Panc1 (cell line): ENCODE measurements at regions not wholly inside any gene's neighbourhood (a gene's known extent, or its start where the extent isn't known, plus 50 kb on each side); places are given as distances from the start of the nearest gene placed in this dataset.
"Not testable (repeated sequence)": the region's sequence is repeated elsewhere in the genome, so short reads cannot be mapped to it uniquely, and the experiment has no call there.

Experiments used
- POLR2AphosphoS5 ChIP-seq: IDR thresholded peaks from 2 replicates; pipeline ENCODE4 v1.6.1; 2012; ENCODE audit warnings: mild to moderate bottlenecking, low read depth, low read length, moderate library complexity
- REST ChIP-seq, 2 experiments: IDR thresholded peaks; 2 replicates each; pipeline ENCODE4 v1.6.1; 2011 to 2012; ENCODE audit warnings: low read depth in 2 of 2, control low read depth in 1 of 2, low read length in 1 of 2, mild to moderate bottlenecking in 1 of 2, moderate library complexity in 1 of 2; ENCODE audit not compliant: insufficient read depth in 1 of 2
- SIN3A ChIP-seq: IDR thresholded peaks from 2 replicates; pipeline ENCODE4 v1.6.1; 2012; ENCODE audit warnings: low read depth, mild to moderate bottlenecking, low read length, moderate library complexity, borderline replicate concordance; ENCODE audit not compliant: insufficient read depth
- TCF7L2 ChIP-seq: IDR thresholded peaks from 2 replicates; pipeline ENCODE4 v1.6.1; 2011; ENCODE audit warnings: mild to moderate bottlenecking, low read depth, low read length, inconsistent platforms
- TF ChIP-seq, protein P1 (sequence below): fragments of 450-650 bp; IDR thresholded peaks from 2 replicates; pipeline ENCODE4 v1.5.1; 2017; ENCODE audit warnings: mild to moderate bottlenecking

GRCh38 chr1:14279891-14280290 is 318.6 kb upstream of the KAZN start:
- TF ChIP-seq, protein P1, sequence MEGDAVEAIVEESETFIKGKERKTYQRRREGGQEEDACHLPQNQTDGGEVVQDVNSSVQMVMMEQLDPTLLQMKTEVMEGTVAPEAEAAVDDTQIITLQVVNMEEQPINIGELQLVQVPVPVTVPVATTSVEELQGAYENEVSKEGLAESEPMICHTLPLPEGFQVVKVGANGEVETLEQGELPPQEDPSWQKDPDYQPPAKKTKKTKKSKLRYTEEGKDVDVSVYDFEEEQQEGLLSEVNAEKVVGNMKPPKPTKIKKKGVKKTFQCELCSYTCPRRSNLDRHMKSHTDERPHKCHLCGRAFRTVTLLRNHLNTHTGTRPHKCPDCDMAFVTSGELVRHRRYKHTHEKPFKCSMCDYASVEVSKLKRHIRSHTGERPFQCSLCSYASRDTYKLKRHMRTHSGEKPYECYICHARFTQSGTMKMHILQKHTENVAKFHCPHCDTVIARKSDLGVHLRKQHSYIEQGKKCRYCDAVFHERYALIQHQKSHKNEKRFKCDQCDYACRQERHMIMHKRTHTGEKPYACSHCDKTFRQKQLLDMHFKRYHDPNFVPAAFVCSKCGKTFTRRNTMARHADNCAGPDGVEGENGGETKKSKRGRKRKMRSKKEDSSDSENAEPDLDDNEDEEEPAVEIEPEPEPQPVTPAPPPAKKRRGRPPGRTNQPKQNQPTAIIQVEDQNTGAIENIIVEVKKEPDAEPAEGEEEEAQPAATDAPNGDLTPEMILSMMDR, result not testable (repeated sequence)
- TF ChIP-seq REST (IDR thresholded peaks at IDR 0.05; ENCODE audit: insufficient read depth in 1 of 2, low read depth in 2 of 2, low read length in 1 of 2); POLR2AphosphoS5; SIN3A; TCF7L2: not testable (repeated sequence)
